ENCODE measurements at regions not wholly inside any gene's neighbourhood (a gene's known extent, or its start where the extent isn't known, plus 50 kb on each side); places are given as distances from the start of the nearest gene placed in this dataset.

DNA sequence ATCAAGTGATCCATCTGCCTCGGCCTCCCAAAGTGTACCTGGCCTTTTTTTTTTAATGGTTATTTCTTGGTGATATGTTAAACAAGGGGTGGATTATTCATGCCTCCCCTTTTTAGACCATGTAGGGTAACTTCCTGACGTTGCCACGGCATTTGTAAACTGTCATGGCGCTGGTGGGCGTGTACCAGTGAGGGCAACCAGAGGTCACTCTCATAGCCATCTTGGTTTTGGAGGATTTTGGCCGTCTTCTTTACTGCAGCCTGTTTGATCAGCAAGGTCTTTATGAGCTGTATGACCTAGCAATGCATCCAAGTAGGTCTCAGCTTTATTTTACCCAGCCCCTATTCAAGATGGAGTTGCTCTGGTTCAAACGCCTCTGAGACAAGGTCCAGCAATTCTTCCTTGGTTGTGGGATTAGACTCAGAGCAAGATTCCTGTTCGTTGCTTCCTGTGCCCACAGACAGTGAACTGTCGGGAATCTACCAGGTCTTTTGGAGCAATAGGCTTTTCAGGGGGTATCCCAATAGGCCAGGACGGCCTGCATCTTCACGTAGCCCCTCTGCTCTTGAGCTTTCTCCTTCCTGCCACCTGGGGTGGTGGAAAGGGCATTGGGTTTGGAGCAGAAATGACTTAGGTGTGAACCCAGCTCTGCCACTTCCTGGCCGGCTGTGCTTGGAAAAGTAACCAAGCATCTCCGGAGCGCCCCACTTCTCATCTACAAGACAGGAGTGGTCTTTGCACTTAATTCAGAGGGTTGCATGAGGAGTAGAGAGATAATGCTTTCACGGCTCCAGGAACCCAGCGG is 52.9 kb upstream of the SEC14L1 start:
- TF ChIP-seq, protein P1, sequence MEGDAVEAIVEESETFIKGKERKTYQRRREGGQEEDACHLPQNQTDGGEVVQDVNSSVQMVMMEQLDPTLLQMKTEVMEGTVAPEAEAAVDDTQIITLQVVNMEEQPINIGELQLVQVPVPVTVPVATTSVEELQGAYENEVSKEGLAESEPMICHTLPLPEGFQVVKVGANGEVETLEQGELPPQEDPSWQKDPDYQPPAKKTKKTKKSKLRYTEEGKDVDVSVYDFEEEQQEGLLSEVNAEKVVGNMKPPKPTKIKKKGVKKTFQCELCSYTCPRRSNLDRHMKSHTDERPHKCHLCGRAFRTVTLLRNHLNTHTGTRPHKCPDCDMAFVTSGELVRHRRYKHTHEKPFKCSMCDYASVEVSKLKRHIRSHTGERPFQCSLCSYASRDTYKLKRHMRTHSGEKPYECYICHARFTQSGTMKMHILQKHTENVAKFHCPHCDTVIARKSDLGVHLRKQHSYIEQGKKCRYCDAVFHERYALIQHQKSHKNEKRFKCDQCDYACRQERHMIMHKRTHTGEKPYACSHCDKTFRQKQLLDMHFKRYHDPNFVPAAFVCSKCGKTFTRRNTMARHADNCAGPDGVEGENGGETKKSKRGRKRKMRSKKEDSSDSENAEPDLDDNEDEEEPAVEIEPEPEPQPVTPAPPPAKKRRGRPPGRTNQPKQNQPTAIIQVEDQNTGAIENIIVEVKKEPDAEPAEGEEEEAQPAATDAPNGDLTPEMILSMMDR (IDR thresholded peaks at IDR 0.05), result no peak
- TF ChIP-seq POLR2A (IDR thresholded peaks at IDR 0.05), result no peak

All from testis (tissue), 2 donors.